GM12878 (cell line): ENCODE measurements at regions not wholly inside any gene's neighbourhood (a gene's known extent, or its start where the extent isn't known, plus 50 kb on each side); places are given as distances from the start of the nearest gene placed in this dataset.

Experiments
- ATAC-seq: fragments of 200-7000 bp; cut with Tn5 transposase; 3 replicates; pipeline ENCODE4 v1.9.1; 2020; ENCODE audit warnings: mild to moderate bottlenecking, moderate library complexity
- BruUV-seq: library from RNA; stranded (reverse); fragments of 400-500 nt; replicated peaks from 2 replicates; lab custom pipeline; 2021; lab: Mats Ljungman, UMichigan
- CTCF ChIA-PET: fragments of 300-600 bp; sonication (Branson Sonifier 250); formaldehyde crosslinking; extraction: SDS; loops from one replicate; lab custom pipeline; 2021; ENCODE audit warnings: inconsistent platforms; lab: Yijun Ruan, JAX
- POLR2A ChIA-PET: fragments of 350-600 bp; formaldehyde crosslinking; extraction: SDS; loops from one replicate; lab custom pipeline; 2021; ENCODE audit warnings: inconsistent platforms; lab: Charles Lee
- RAD21 ChIA-PET: fragments of 300-600 bp; sonication (Branson Sonifier 250); formaldehyde crosslinking; loops from one replicate; lab custom pipeline; 2023; ENCODE audit warnings: antibody characterized with exemption; ENCODE audit not compliant: unreplicated experiment; lab: Charles Lee
- SMC1A ChIA-PET: fragments of 300-600 bp; sonication (Branson Sonifier 250); formaldehyde crosslinking; loops from one replicate; lab custom pipeline; 2023; ENCODE audit not compliant: unreplicated experiment, uncharacterized antibody; lab: Charles Lee
- DNase-seq: peaks from one replicate; pipeline ENCODE4 v3.0.0-alpha.2; 2011; ENCODE audit warnings: low read depth, low spot score
- FAIRE-seq: peaks from 3 replicates; lab custom pipeline; 2011; peaks lifted over from hg19 to GRCh38; lab: Jason Lieb, UNC
- H2AFZ ChIP-seq: 2 replicates; pipeline ENCODE4 v1.6.0; 2011; ENCODE audit warnings: low read depth, low read length, control low read depth; ENCODE audit not compliant: control insufficient read depth
- H3K27ac ChIP-seq: 2 replicates; pipeline ENCODE4 v1.5.1; 2011; ENCODE audit warnings: control low read depth; ENCODE audit not compliant: control insufficient read depth, insufficient read depth
- H3K27me3 ChIP-seq, 2 experiments: replicated peaks in 1 of 2; 2 replicates each; pipeline versions ENCODE4 v1.6.0 to v1.6.1; 2011; ENCODE audit warnings: low read length in 1 of 2; ENCODE audit not compliant: control insufficient read depth in 2 of 2, insufficient read depth in 2 of 2
- H3K36me3 ChIP-seq, 2 experiments: 2 replicates each; pipeline ENCODE4 v1.5.1; 2011; ENCODE audit warnings: low read length in 1 of 2; ENCODE audit not compliant: control insufficient read depth in 2 of 2, insufficient read depth in 2 of 2
- H3K4me1 ChIP-seq: 2 replicates; pipeline ENCODE4 v1.6.1; 2011; ENCODE audit warnings: mild to moderate bottlenecking, low read length, moderate library complexity, mixed read lengths; ENCODE audit not compliant: control insufficient read depth, insufficient read depth
- H3K4me2 ChIP-seq: 2 replicates; pipeline ENCODE4 v1.6.0; 2011; ENCODE audit warnings: control low read depth; ENCODE audit not compliant: control insufficient read depth, insufficient read depth
- H3K4me3 ChIP-seq: fragments of 200-600 bp; sonication (generic); 2 replicates; pipeline ENCODE4 v1.5.1; 2016
- H3K79me2 ChIP-seq: 2 replicates; pipeline ENCODE4 v1.6.0; 2011; ENCODE audit warnings: low read length; ENCODE audit not compliant: control insufficient read depth, insufficient read depth
- H3K9ac ChIP-seq: 2 replicates; pipeline ENCODE4 v1.8.0; 2011; ENCODE audit warnings: low read length, control low read depth, mixed read lengths; ENCODE audit not compliant: control insufficient read depth, insufficient read depth
- H3K9me3 ChIP-seq: replicated peaks from 3 replicates; pipeline ENCODE4 v1.5.1; 2011; ENCODE audit warnings: mild to moderate bottlenecking, low read length; ENCODE audit not compliant: control insufficient read depth, insufficient read depth
- H4K20me1 ChIP-seq: 2 replicates; pipeline ENCODE4 v1.6.0; 2011; ENCODE audit not compliant: control insufficient read depth, insufficient read depth
- ATF7 ChIP-seq: fragments of 450-650 bp; IDR thresholded peaks from 2 replicates; pipeline ENCODE4 v1.6.1; 2016; ENCODE audit warnings: low read depth, mild to moderate bottlenecking
- CBFB ChIP-seq: IDR thresholded peaks from 2 replicates; pipeline ENCODE4 v1.6.1; 2016; ENCODE audit warnings: antibody characterized with exemption, low read depth
- CHD1 ChIP-seq: IDR thresholded peaks from 2 replicates; pipeline ENCODE4 v1.6.1; 2012; ENCODE audit warnings: low read depth, low read length, improper control_type of control experiment
- EED ChIP-seq: sonication (generic); IDR thresholded peaks from 2 replicates; pipeline ENCODE4 v1.6.1; 2016; ENCODE audit warnings: antibody characterized with exemption, low read depth
- GATAD2B ChIP-seq: fragments of 450-650 bp; conservative IDR thresholded peaks from 2 replicates; pipeline ENCODE4 v1.6.1; 2017; ENCODE audit warnings: low read depth, mild to moderate bottlenecking, moderate library complexity
- HCFC1 ChIP-seq: fragments of 150-350 bp; IDR thresholded peaks from 2 replicates; pipeline ENCODE4 v1.6.1; 2014; ENCODE audit warnings: low read length
- HDAC2 ChIP-seq: fragments of 200-600 bp; sonication (generic); IDR thresholded peaks from 2 replicates; pipeline ENCODE4 v1.6.1; 2017
- NBN ChIP-seq: fragments of 450-650 bp; IDR thresholded peaks from 2 replicates; pipeline ENCODE4 v1.6.1; 2016
- RAD21 ChIP-seq: IDR thresholded peaks from 2 replicates; pipeline ENCODE4 v1.6.1; 2011; ENCODE audit warnings: mild to moderate bottlenecking, low read depth, low read length, moderate library complexity; ENCODE audit not compliant: insufficient read depth
- RELA ChIP-seq: fragments of 450-650 bp; IDR thresholded peaks from 2 replicates; pipeline ENCODE4 v1.8.0; 2014; ENCODE audit warnings: borderline replicate concordance; ENCODE audit not compliant: partially characterized antibody
- SPI1 ChIP-seq: IDR thresholded peaks from 2 replicates; pipeline ENCODE4 v1.6.1; 2011; ENCODE audit warnings: low read depth, mild to moderate bottlenecking, low read length, moderate library complexity, borderline replicate concordance; ENCODE audit not compliant: insufficient read depth
- STAT1 ChIP-seq: fragments of 450-650 bp; conservative IDR thresholded peaks from 2 replicates; pipeline ENCODE4 v1.6.1; 2014; ENCODE audit warnings: antibody characterized with exemption, mild to moderate bottlenecking
- ZBED1 ChIP-seq: IDR thresholded peaks from 2 replicates; pipeline ENCODE4 v1.6.1; 2016; ENCODE audit warnings: borderline replicate concordance
- WGBS: methylation state at CpG from one replicate; pipeline ENCODE4 v1.1.6; 2016; ENCODE audit warnings: low lambda C conversion rate; ENCODE audit not compliant: insufficient replicate concordance, insufficient coverage; ENCODE audit errors: missing lambda C conversion rate; 5-methylcytosine and 5-hydroxymethylcytosine counted together
- in situ Hi-C: fragments of 300-500 bp; cut with MboI; formaldehyde crosslinking; loops from 9 replicates; pipeline ENCODE4 v1.14.3; 2018; ENCODE audit warnings: mixed read lengths
- intact Hi-C: fragments of 100-400 bp; cut with micrococcal nuclease; formaldehyde crosslinking; loops from one replicate; pipeline ENCODE4 v1.14.2; 2022; ENCODE audit not compliant: unreplicated experiment
- TF ChIP-seq, protein P1 (sequence below): IDR thresholded peaks from 2 replicates; pipeline ENCODE4 v1.6.1; 2012; ENCODE audit warnings: low read length, inconsistent platforms
- TF ChIP-seq, protein P2 (sequence below): fragments of 150-350 bp; IDR thresholded peaks from 2 replicates; pipeline ENCODE4 v1.6.1; 2016; ENCODE audit warnings: low read depth, low read length
- TF ChIP-seq, protein P3 (sequence below): IDR thresholded peaks from 2 replicates; pipeline ENCODE4 v1.6.1; 2012; ENCODE audit warnings: low read depth, low read length, improper control_type of control experiment
- TF ChIP-seq, protein P4 (sequence below), 3 experiments: IDR thresholded peaks in 2 of 3; conservative IDR thresholded peaks in 1 of 3; 2 replicates each; pipeline ENCODE4 v1.5.1; 2011; ENCODE audit warnings: low read depth in 3 of 3, low read length in 3 of 3, mild to moderate bottlenecking in 3 of 3, control low read depth in 2 of 3, moderate library complexity in 2 of 3, inconsistent platforms in 1 of 3, mixed read lengths in 1 of 3; ENCODE audit not compliant: control insufficient read depth in 2 of 3, insufficient read depth in 1 of 3; ENCODE audit errors: extremely low read depth in 1 of 3

- no peaks in the 10 kb centered on the region for H3K27me3 ChIP-seq
- SMC1A ChIA-PET, result interaction anchor here (0.7 kb wide), 1 partner anchor 755 kb away, joined by 3 read pairs; no protein-coding TSS in a partner anchor
- RAD21 ChIA-PET, result no interaction called here
- H2AFZ ChIP-seq, result no peak overlapping the region
- no TSS peak for BruUV-seq
- TF ChIP-seq, protein P1, sequence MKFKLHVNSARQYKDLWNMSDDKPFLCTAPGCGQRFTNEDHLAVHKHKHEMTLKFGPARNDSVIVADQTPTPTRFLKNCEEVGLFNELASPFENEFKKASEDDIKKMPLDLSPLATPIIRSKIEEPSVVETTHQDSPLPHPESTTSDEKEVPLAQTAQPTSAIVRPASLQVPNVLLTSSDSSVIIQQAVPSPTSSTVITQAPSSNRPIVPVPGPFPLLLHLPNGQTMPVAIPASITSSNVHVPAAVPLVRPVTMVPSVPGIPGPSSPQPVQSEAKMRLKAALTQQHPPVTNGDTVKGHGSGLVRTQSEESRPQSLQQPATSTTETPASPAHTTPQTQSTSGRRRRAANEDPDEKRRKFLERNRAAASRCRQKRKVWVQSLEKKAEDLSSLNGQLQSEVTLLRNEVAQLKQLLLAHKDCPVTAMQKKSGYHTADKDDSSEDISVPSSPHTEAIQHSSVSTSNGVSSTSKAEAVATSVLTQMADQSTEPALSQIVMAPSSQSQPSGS, result no peak
- TF ChIP-seq HDAC2, result no peak
- TF ChIP-seq, protein P2, sequence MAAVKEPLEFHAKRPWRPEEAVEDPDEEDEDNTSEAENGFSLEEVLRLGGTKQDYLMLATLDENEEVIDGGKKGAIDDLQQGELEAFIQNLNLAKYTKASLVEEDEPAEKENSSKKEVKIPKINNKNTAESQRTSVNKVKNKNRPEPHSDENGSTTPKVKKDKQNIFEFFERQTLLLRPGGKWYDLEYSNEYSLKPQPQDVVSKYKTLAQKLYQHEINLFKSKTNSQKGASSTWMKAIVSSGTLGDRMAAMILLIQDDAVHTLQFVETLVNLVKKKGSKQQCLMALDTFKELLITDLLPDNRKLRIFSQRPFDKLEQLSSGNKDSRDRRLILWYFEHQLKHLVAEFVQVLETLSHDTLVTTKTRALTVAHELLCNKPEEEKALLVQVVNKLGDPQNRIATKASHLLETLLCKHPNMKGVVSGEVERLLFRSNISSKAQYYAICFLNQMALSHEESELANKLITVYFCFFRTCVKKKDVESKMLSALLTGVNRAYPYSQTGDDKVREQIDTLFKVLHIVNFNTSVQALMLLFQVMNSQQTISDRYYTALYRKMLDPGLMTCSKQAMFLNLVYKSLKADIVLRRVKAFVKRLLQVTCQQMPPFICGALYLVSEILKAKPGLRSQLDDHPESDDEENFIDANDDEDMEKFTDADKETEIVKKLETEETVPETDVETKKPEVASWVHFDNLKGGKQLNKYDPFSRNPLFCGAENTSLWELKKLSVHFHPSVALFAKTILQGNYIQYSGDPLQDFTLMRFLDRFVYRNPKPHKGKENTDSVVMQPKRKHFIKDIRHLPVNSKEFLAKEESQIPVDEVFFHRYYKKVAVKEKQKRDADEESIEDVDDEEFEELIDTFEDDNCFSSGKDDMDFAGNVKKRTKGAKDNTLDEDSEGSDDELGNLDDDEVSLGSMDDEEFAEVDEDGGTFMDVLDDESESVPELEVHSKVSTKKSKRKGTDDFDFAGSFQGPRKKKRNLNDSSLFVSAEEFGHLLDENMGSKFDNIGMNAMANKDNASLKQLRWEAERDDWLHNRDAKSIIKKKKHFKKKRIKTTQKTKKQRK, result no peak
- TF ChIP-seq, protein P3, sequence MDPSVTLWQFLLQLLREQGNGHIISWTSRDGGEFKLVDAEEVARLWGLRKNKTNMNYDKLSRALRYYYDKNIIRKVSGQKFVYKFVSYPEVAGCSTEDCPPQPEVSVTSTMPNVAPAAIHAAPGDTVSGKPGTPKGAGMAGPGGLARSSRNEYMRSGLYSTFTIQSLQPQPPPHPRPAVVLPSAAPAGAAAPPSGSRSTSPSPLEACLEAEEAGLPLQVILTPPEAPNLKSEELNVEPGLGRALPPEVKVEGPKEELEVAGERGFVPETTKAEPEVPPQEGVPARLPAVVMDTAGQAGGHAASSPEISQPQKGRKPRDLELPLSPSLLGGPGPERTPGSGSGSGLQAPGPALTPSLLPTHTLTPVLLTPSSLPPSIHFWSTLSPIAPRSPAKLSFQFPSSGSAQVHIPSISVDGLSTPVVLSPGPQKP, result no peak
- no peak for TF ChIP-seq GATAD2B
- no peak for TF ChIP-seq CHD1
- TF ChIP-seq SPI1, result no peak
- TF ChIP-seq NBN, result no peak
- no peak for TF ChIP-seq STAT1
- no peak for TF ChIP-seq CBFB
- TF ChIP-seq ZBED1, result no peak
- no peak for TF ChIP-seq RELA
- no peak for TF ChIP-seq HCFC1
- TF ChIP-seq RAD21, result no peak
- no peak for TF ChIP-seq ATF7
- TF ChIP-seq EED, result no peak
- TF ChIP-seq, protein P4, sequence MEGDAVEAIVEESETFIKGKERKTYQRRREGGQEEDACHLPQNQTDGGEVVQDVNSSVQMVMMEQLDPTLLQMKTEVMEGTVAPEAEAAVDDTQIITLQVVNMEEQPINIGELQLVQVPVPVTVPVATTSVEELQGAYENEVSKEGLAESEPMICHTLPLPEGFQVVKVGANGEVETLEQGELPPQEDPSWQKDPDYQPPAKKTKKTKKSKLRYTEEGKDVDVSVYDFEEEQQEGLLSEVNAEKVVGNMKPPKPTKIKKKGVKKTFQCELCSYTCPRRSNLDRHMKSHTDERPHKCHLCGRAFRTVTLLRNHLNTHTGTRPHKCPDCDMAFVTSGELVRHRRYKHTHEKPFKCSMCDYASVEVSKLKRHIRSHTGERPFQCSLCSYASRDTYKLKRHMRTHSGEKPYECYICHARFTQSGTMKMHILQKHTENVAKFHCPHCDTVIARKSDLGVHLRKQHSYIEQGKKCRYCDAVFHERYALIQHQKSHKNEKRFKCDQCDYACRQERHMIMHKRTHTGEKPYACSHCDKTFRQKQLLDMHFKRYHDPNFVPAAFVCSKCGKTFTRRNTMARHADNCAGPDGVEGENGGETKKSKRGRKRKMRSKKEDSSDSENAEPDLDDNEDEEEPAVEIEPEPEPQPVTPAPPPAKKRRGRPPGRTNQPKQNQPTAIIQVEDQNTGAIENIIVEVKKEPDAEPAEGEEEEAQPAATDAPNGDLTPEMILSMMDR (IDR thresholded peaks at IDR 0.05 in 2 of 3, conservative IDR thresholded peaks at IDR 0.05 in 1 of 3; ENCODE audit: control insufficient read depth in 2 of 3, extremely low read depth in 1 of 3, insufficient read depth in 1 of 3, low read depth in 3 of 3, low read length in 3 of 3), result no peak
- TF ChIP-seq, all 136 proteins: peak for 0
- H3K9me3 ChIP-seq, result no peaks in the 10 kb centered on the region
- H3K4me1 ChIP-seq, result no peaks in the 10 kb centered on the region
- no peaks in the 10 kb centered on the region for H3K79me2 ChIP-seq
- no peak overlapping the region for H3K4me3 ChIP-seq
- in situ Hi-C loops, result no loop called here
- FAIRE-seq, result no peak
- ChIA-PET POLR2A (no interaction called here), CTCF (interaction anchor here (0.5 kb wide), 1 partner anchor 295 kb away, joined by 3 read pairs; no protein-coding TSS in a partner anchor)
- no peaks in the 10 kb centered on the region for H3K36me3 ChIP-seq
- intact Hi-C loops, result no loop called here
- DNase-seq, result no peak
- no peak overlapping the region for H3K27ac ChIP-seq
- WGBS, result 44% methylated on average over 15 of the region's 15 CpGs
- H4K20me1 ChIP-seq, result no peaks in the 10 kb centered on the region
- no peak overlapping the region for H3K9ac ChIP-seq
- no peak overlapping the region for H3K4me2 ChIP-seq
- ATAC-seq, result no peak
Observed at GRCh38 chr12:17802657-17803641, 287.0 kb downstream of the RERGL start.
